MM.1S (cell line): ENCODE measurements at regions not wholly inside any gene's neighbourhood (a gene's known extent, or its start where the extent isn't known, plus 50 kb on each side); places are given as distances from the start of the nearest gene placed in this dataset.

Source experiments
- DNase-seq: peaks from one replicate; pipeline ENCODE4 v3.0.0-alpha.2; 2015
- H2AFZ ChIP-seq: fragments of 300-600 bp; sonication (generic); 2 replicates; pipeline ENCODE4 v1.6.0; 2016; ENCODE audit warnings: antibody characterized with exemption, low read length
- H3F3A ChIP-seq: fragments of 300-600 bp; sonication (generic); 2 replicates; pipeline ENCODE4 v1.6.1; 2016; ENCODE audit warnings: mild to moderate bottlenecking, antibody characterized with exemption, low read length, moderate library complexity, mixed read lengths; ENCODE audit not compliant: insufficient read depth
- H3K27ac ChIP-seq: fragments of 300-600 bp; sonication (generic); 2 replicates; pipeline ENCODE4 v1.5.1; 2016; ENCODE audit warnings: mild to moderate bottlenecking, low read length
- H3K27me3 ChIP-seq: fragments of 300-600 bp; sonication (generic); replicated peaks from 2 replicates; pipeline ENCODE4 v1.6.0; 2016; ENCODE audit warnings: low read length; ENCODE audit not compliant: insufficient read depth
- H3K36me3 ChIP-seq: fragments of 300-600 bp; sonication (generic); replicated peaks from 2 replicates; pipeline ENCODE4 v1.6.1; 2016; ENCODE audit warnings: mild to moderate bottlenecking, low read length, mixed read lengths; ENCODE audit not compliant: insufficient read depth
- H3K4me1 ChIP-seq: fragments of 300-600 bp; sonication (generic); 2 replicates; pipeline ENCODE4 v1.6.1; 2016; ENCODE audit warnings: low read length, mixed read lengths
- H3K4me2 ChIP-seq: fragments of 300-600 bp; sonication (generic); 2 replicates; pipeline ENCODE4 v1.6.0; 2016; ENCODE audit warnings: low read depth, low read length
- H3K4me3 ChIP-seq: fragments of 300-600 bp; sonication (generic); 2 replicates; pipeline ENCODE4 v1.5.1; 2016; ENCODE audit warnings: low read length, mixed read lengths
- H3K79me2 ChIP-seq: fragments of 300-600 bp; sonication (generic); 2 replicates; pipeline ENCODE4 v1.6.1; 2016; ENCODE audit warnings: mixed run types, low read length, mixed read lengths
- H3K9ac ChIP-seq: fragments of 300-600 bp; sonication (generic); 2 replicates; pipeline ENCODE4 v1.6.1; 2016; ENCODE audit warnings: low read length, mixed read lengths
- H3K9me2 ChIP-seq: fragments of 300-600 bp; sonication (generic); replicated peaks from 2 replicates; pipeline ENCODE4 v1.6.1; 2016; ENCODE audit warnings: mild to moderate bottlenecking, low read length, mixed read lengths; ENCODE audit not compliant: insufficient read depth
- H3K9me3 ChIP-seq: fragments of 300-600 bp; sonication (generic); replicated peaks from 2 replicates; pipeline ENCODE4 v1.6.1; 2016; ENCODE audit warnings: mild to moderate bottlenecking, low read length, mixed read lengths; ENCODE audit not compliant: insufficient read depth
- H4K20me1 ChIP-seq: fragments of 300-600 bp; sonication (generic); 2 replicates; pipeline ENCODE4 v1.6.1; 2016; ENCODE audit warnings: mild to moderate bottlenecking, low read length, moderate library complexity, mixed read lengths; ENCODE audit not compliant: insufficient read depth
- EZH2 ChIP-seq: fragments of 300-600 bp; sonication (generic); optimal IDR thresholded peaks from 2 replicates; pipeline ENCODE3; 2017; ENCODE audit warnings: low read depth, mild to moderate bottlenecking, antibody characterized with exemption, low read length, mixed read lengths
- EZH2phosphoT487 ChIP-seq: fragments of 300-600 bp; sonication (generic); IDR thresholded peaks from 2 replicates; pipeline ENCODE4 v1.6.1; 2018; ENCODE audit warnings: antibody characterized with exemption, low read length
- TF ChIP-seq, protein P1 (sequence below): fragments of 300-600 bp; sonication (generic); IDR thresholded peaks from 2 replicates; pipeline ENCODE4 v1.5.1; 2016; ENCODE audit warnings: antibody characterized with exemption, low read length, mixed read lengths

- no peaks in the 10 kb centered on the region for H3F3A ChIP-seq
- H3K36me3 ChIP-seq: no peaks in the 10 kb centered on the region
- H2AFZ ChIP-seq: 0 out of 2 replicates have a peak overlapping the region, but pooled peaks have one; percentile 9
- H3K79me2 ChIP-seq: no peaks in the 10 kb centered on the region
- peak overlapping the region; percentile 55; the same call in 1 of the 2 replicates for H3K4me2 ChIP-seq
- no peaks in the 10 kb centered on the region for H3K9me3 ChIP-seq
- H3K9ac ChIP-seq: no peak overlapping the region
- peaks cover 7% of the 10 kb centered on the region; the same call in 1 of the 2 replicates for H3K4me1 ChIP-seq
- no peak overlapping the region for H3K4me3 ChIP-seq
- no peaks in the 10 kb centered on the region for H4K20me1 ChIP-seq
- no peak for DNase-seq
- no peak overlapping the region for H3K27ac ChIP-seq
- TF ChIP-seq EZH2: no peak
- no peak for TF ChIP-seq EZH2phosphoT487
- TF ChIP-seq, protein P1, sequence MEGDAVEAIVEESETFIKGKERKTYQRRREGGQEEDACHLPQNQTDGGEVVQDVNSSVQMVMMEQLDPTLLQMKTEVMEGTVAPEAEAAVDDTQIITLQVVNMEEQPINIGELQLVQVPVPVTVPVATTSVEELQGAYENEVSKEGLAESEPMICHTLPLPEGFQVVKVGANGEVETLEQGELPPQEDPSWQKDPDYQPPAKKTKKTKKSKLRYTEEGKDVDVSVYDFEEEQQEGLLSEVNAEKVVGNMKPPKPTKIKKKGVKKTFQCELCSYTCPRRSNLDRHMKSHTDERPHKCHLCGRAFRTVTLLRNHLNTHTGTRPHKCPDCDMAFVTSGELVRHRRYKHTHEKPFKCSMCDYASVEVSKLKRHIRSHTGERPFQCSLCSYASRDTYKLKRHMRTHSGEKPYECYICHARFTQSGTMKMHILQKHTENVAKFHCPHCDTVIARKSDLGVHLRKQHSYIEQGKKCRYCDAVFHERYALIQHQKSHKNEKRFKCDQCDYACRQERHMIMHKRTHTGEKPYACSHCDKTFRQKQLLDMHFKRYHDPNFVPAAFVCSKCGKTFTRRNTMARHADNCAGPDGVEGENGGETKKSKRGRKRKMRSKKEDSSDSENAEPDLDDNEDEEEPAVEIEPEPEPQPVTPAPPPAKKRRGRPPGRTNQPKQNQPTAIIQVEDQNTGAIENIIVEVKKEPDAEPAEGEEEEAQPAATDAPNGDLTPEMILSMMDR: no peak
- no peaks in the 10 kb centered on the region for H3K9me2 ChIP-seq
- H3K27me3 ChIP-seq: no peaks in the 10 kb centered on the region
These were observed 65.8 kb upstream of the CADPS start for GRCh38 chr3:62940771-62941563.

- H3K9ac ChIP-seq: no peak overlapping the region
- H3K9me2 ChIP-seq: no peaks in the 10 kb centered on the region
- H3K4me2 ChIP-seq: no peak overlapping the region
- no peaks in the 10 kb centered on the region for H3K79me2 ChIP-seq
- H3K9me3 ChIP-seq: no peaks in the 10 kb centered on the region
- H2AFZ ChIP-seq: no peak overlapping the region
- H3K27ac ChIP-seq: no peak overlapping the region
- peaks cover 7% of the 10 kb centered on the region; the same call in 1 of the 2 replicates for H3K4me1 ChIP-seq
- no peak for DNase-seq
- H3K27me3 ChIP-seq: no peaks in the 10 kb centered on the region
- H3K36me3 ChIP-seq: no peaks in the 10 kb centered on the region
- H3F3A ChIP-seq: no peaks in the 10 kb centered on the region
- no peaks in the 10 kb centered on the region for H4K20me1 ChIP-seq
- no peak overlapping the region for H3K4me3 ChIP-seq
- no peak for TF ChIP-seq EZH2
- no peak for TF ChIP-seq EZH2phosphoT487
- TF ChIP-seq, protein P1: no peak
These were observed 67.0 kb upstream of the CADPS start for GRCh38 chr3:62942227-62942626.

DNA sequence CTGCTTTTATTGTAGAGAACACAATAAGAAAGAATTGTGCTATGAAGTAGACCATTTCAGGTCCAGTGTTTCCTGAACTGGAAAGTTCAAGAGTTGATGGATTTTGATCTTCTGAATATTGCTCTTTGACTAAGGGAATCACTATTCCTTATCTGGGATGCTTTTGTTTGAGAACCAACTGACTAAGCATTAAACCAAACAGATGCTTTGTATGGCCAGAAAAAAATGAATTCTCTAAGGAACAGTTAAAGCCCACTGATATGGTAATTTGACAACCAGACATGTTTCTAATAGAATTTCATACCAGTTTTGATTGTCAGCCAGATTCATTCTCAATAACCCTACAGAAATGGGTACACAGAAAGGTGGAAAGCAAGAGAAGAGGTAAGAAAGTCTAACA, 67.5 kb upstream of the CADPS start:
- Histone ChIP-seq H3K4me2 (no peak overlapping the region), H3F3A (no peaks in the 10 kb centered on the region), H2AFZ (no peak overlapping the region), H3K4me3 (no peak overlapping the region), H4K20me1 (no peaks in the 10 kb centered on the region), H3K36me3 (no peaks in the 10 kb centered on the region), H3K9me2 (no peaks in the 10 kb centered on the region), H3K9me3 (no peaks in the 10 kb centered on the region), H3K9ac (no peak overlapping the region), H3K79me2 (no peaks in the 10 kb centered on the region), H3K27me3 (no peaks in the 10 kb centered on the region), H3K4me1 (peaks cover 7% of the 10 kb centered on the region; the same call in 1 of the 2 replicates), H3K27ac (no peak overlapping the region)
- no peak for DNase-seq
- no peak for TF ChIP-seq EZH2phosphoT487
- TF ChIP-seq, protein P1: no peak
